Caco-2 (cell line): ENCODE measurements at regions not wholly inside any gene's neighbourhood (a gene's known extent, or its start where the extent isn't known, plus 50 kb on each side); places are given as distances from the start of the nearest gene placed in this dataset.

Experiments
- BruUV-seq: library from RNA; stranded (reverse); fragments of 400-500 nt; replicated peaks from 2 replicates; lab custom pipeline; 2021; lab: Mats Ljungman, UMichigan
- CTCF ChIA-PET: fragments of 300-600 bp; sonication (Branson Sonifier 250); formaldehyde crosslinking; loops from one replicate; lab custom pipeline; 2022; ENCODE audit warnings: antibody characterized with exemption; lab: Charles Lee
- POLR2A ChIA-PET: fragments of 300-600 bp; sonication (Branson Sonifier 250); formaldehyde crosslinking; loops from one replicate; lab custom pipeline; 2022; ENCODE audit warnings: antibody characterized with exemption; lab: Charles Lee
- DNase-seq, 2 experiments: peaks; one replicate each; pipeline versions ENCODE4 v3.0.0 to v3.0.0-alpha.2; 2020 to 2022
- H3K27me3 ChIP-seq: replicated peaks from 2 replicates; pipeline ENCODE4 v1.6.0; 2011; ENCODE audit warnings: low read length; ENCODE audit not compliant: control insufficient read depth, insufficient read depth
- H3K36me3 ChIP-seq: 2 replicates; pipeline ENCODE4 v1.5.1; 2011; ENCODE audit warnings: low read length; ENCODE audit not compliant: control insufficient read depth, insufficient read depth
- H3K4me1 ChIP-seq: fragments of 250-450 bp; sonication (Bioruptor Pico); 2 replicates; pipeline ENCODE4 v1.5.1; 2020; ENCODE audit warnings: mild to moderate bottlenecking
- H3K4me3 ChIP-seq: 2 replicates; pipeline ENCODE4 v1.5.1; 2011; ENCODE audit warnings: low read depth, mild to moderate bottlenecking, control low read depth, low read length
- H3K9me3 ChIP-seq: fragments of 250-450 bp; sonication (Bioruptor Pico); 2 replicates; pipeline ENCODE4 v1.5.1; 2020; ENCODE audit warnings: mild to moderate bottlenecking, moderate library complexity
- H3K27ac Mint-ChIP-seq: one replicate; pipeline ENCODE4 v1.8.0; 2022; ENCODE audit warnings: mixed read lengths; ENCODE audit not compliant: unreplicated experiment
- H3K27me3 Mint-ChIP-seq: one replicate; pipeline ENCODE4 v1.8.0; 2022; ENCODE audit warnings: mixed read lengths; ENCODE audit not compliant: insufficient read depth, unreplicated experiment
- H3K36me3 Mint-ChIP-seq: one replicate; pipeline ENCODE4 v1.8.0; 2022; ENCODE audit warnings: mild to moderate bottlenecking, mixed read lengths; ENCODE audit not compliant: insufficient read depth, unreplicated experiment
- H3K4me1 Mint-ChIP-seq: one replicate; pipeline ENCODE4 v1.8.0; 2022; ENCODE audit warnings: low read depth, mixed read lengths; ENCODE audit not compliant: unreplicated experiment
- H3K4me3 Mint-ChIP-seq: one replicate; pipeline ENCODE4 v1.8.0; 2022; ENCODE audit warnings: mild to moderate bottlenecking, moderate library complexity, mixed read lengths; ENCODE audit not compliant: unreplicated experiment
- H3K9me3 Mint-ChIP-seq: one replicate; pipeline ENCODE4 v1.8.0; 2022; ENCODE audit warnings: mixed read lengths; ENCODE audit not compliant: unreplicated experiment
- CTCF ChIP-seq, 2 experiments: fragments of 200-600 bp in 1 of 2; IDR thresholded peaks; 1 replicate in 1 of 2; 2 replicates in 1 of 2; pipeline versions ENCODE4 v1.5.1 to v1.8.0; 2011 to 2022; ENCODE audit warnings: antibody characterized with exemption in 1 of 2, control low read depth in 1 of 2, inconsistent platforms in 1 of 2, low read depth in 1 of 2, low read length in 1 of 2, mild to moderate bottlenecking in 1 of 2, moderate library complexity in 1 of 2; ENCODE audit not compliant: insufficient read depth in 1 of 2, severe bottlenecking in 1 of 2, unreplicated experiment in 1 of 2
- intact Hi-C: fragments of 100-400 bp; cut with micrococcal nuclease; formaldehyde crosslinking; loops from one replicate; pipeline ENCODE4 v1.10.0; 2022; ENCODE audit not compliant: unreplicated experiment

- peaks cover 5% of the 10 kb centered on the region for H3K27me3 Mint-ChIP-seq
- CTCF ChIA-PET = no interaction called here
Observed at GRCh38 chr22:26779108-26779507, 121.7 kb downstream of the MIAT start.

GRCh38 chr22:26779929-26780328, 122.5 kb downstream of the MIAT start:
- Mint-ChIP-seq H3K4me3 (no peak overlapping the region), H3K9me3 (no peaks in the 10 kb centered on the region), H3K4me1 (peaks cover 7% of the 10 kb centered on the region), H3K27ac (no peak overlapping the region), H3K27me3 (peaks cover 5% of the 10 kb centered on the region), H3K36me3 (no peaks in the 10 kb centered on the region)
- Histone ChIP-seq H3K27me3 (no peaks in the 10 kb centered on the region), H3K4me1 (no peaks in the 10 kb centered on the region), H3K36me3 (no peaks in the 10 kb centered on the region), H3K9me3 (no peaks in the 10 kb centered on the region), H3K4me3 (no peak overlapping the region)
- ChIA-PET CTCF (no interaction called here), POLR2A (no interaction called here)
- no peak for DNase-seq
- no peak for TF ChIP-seq CTCF (IDR thresholded peaks at IDR 0.05; ENCODE audit: insufficient read depth in 1 of 2, low read depth in 1 of 2, low read length in 1 of 2, severe bottlenecking in 1 of 2, unreplicated experiment in 1 of 2)
- intact Hi-C loops = no loop called here
- BruUV-seq = no TSS peak

More at GRCh38 chr22:26779108-26779507, 121.7 kb downstream of the MIAT start:
- Mint-ChIP-seq H3K4me3 (no peak overlapping the region), H3K4me1 (peaks cover 7% of the 10 kb centered on the region), H3K36me3 (no peaks in the 10 kb centered on the region), H3K27ac (no peak overlapping the region), H3K9me3 (no peaks in the 10 kb centered on the region)
- POLR2A ChIA-PET = no interaction called here
- no peak for TF ChIP-seq CTCF (IDR thresholded peaks at IDR 0.05; ENCODE audit: insufficient read depth in 1 of 2, low read depth in 1 of 2, low read length in 1 of 2, severe bottlenecking in 1 of 2, unreplicated experiment in 1 of 2)
- H3K4me1 ChIP-seq = no peaks in the 10 kb centered on the region
- H3K4me3 ChIP-seq = no peak overlapping the region
- no peak for DNase-seq
- no peaks in the 10 kb centered on the region for H3K27me3 ChIP-seq
- intact Hi-C loops = no loop called here
- H3K36me3 ChIP-seq = no peaks in the 10 kb centered on the region
- no peaks in the 10 kb centered on the region for H3K9me3 ChIP-seq
- no TSS peak for BruUV-seq

- no peak overlapping the region for H3K4me3 ChIP-seq
- H3K27me3 Mint-ChIP-seq = peaks cover 5% of the 10 kb centered on the region
- no peaks in the 10 kb centered on the region for H3K27me3 ChIP-seq
- no peak for TF ChIP-seq CTCF (IDR thresholded peaks at IDR 0.05; ENCODE audit: insufficient read depth in 1 of 2, low read depth in 1 of 2, low read length in 1 of 2, severe bottlenecking in 1 of 2, unreplicated experiment in 1 of 2)
- peaks cover 7% of the 10 kb centered on the region for H3K4me1 Mint-ChIP-seq
- no TSS peak for BruUV-seq
- H3K4me1 ChIP-seq = no peaks in the 10 kb centered on the region
- no peaks in the 10 kb centered on the region for H3K36me3 ChIP-seq
- intact Hi-C loops = no loop called here
- ChIA-PET POLR2A (no interaction called here), CTCF (no interaction called here)
- H3K4me3 Mint-ChIP-seq = no peak overlapping the region
- no peaks in the 10 kb centered on the region for H3K36me3 Mint-ChIP-seq
- no peaks in the 10 kb centered on the region for H3K9me3 Mint-ChIP-seq
- no peak overlapping the region for H3K27ac Mint-ChIP-seq
- H3K9me3 ChIP-seq = no peaks in the 10 kb centered on the region
- DNase-seq = no peak
Observed at GRCh38 chr22:26780521-26780920, 123.1 kb downstream of the MIAT start.
